Neuronal stem cell (in vitro differentiated cells): ENCODE measurements at regions not wholly inside any gene's neighbourhood (a gene's known extent, or its start where the extent isn't known, plus 50 kb on each side); places are given as distances from the start of the nearest gene placed in this dataset.

Source experiments
- DNase-seq: peaks from one replicate; pipeline ENCODE4 v3.0.0-alpha.2; 2013; ENCODE audit warnings: low spot score
- H2AFZ ChIP-seq: one replicate; pipeline ENCODE4 v1.6.1; 2013; ENCODE audit warnings: mild to moderate bottlenecking, low read length, inconsistent platforms
- H2AK5ac ChIP-seq: 2 replicates; pipeline ENCODE4 v1.6.1; 2013; ENCODE audit warnings: low read depth, mild to moderate bottlenecking, inconsistent platforms, low read length, moderate library complexity, mixed read lengths
- H2BK120ac ChIP-seq: 2 replicates; pipeline ENCODE4 v1.6.1; 2013; ENCODE audit warnings: low read depth, mild to moderate bottlenecking, inconsistent platforms, low read length, moderate library complexity, mixed read lengths
- H2BK12ac ChIP-seq: one replicate; pipeline ENCODE4 v1.6.1; 2013; ENCODE audit warnings: low read length, inconsistent platforms
- H2BK15ac ChIP-seq: 2 replicates; pipeline ENCODE4 v1.6.1; 2013; ENCODE audit warnings: mild to moderate bottlenecking, low read length, inconsistent platforms, mixed read lengths
- H2BK5ac ChIP-seq: one replicate; pipeline ENCODE4 v1.6.1; 2013; ENCODE audit warnings: inconsistent platforms, mild to moderate bottlenecking, low read length, moderate library complexity
- H3K14ac ChIP-seq: one replicate; pipeline ENCODE4 v1.6.1; 2013; ENCODE audit warnings: low read length, inconsistent platforms
- H3K18ac ChIP-seq: 2 replicates; pipeline ENCODE4 v1.6.1; 2013; ENCODE audit warnings: low read length, inconsistent platforms
- H3K23ac ChIP-seq: 2 replicates; pipeline ENCODE4 v1.6.1; 2013; ENCODE audit warnings: low read depth, mild to moderate bottlenecking, mixed read lengths, low read length, inconsistent platforms; ENCODE audit not compliant: poor library complexity
- H3K27ac ChIP-seq: replicated peaks from 3 replicates; pipeline ENCODE4 v1.5.1; 2013; ENCODE audit warnings: low read length, inconsistent platforms
- H3K27me3 ChIP-seq, 3 experiments: 2 replicates each; pipeline ENCODE4 v1.6.1; 2013; ENCODE audit warnings: low read length in 3 of 3, mild to moderate bottlenecking in 2 of 3, inconsistent platforms in 1 of 3, low read depth in 1 of 3, mixed read lengths in 1 of 3, moderate library complexity in 1 of 3; ENCODE audit not compliant: control insufficient read depth in 3 of 3, insufficient read depth in 3 of 3
- H3K36me3 ChIP-seq, 2 donors: replicated peaks in 1 of 2; 2 replicates each; pipeline ENCODE4 v1.6.1; 2013; ENCODE audit warnings: low read length in 2 of 2; ENCODE audit not compliant: control insufficient read depth in 2 of 2, insufficient read depth in 2 of 2
- H3K4ac ChIP-seq: 2 replicates; pipeline ENCODE4 v1.6.1; 2013; ENCODE audit warnings: inconsistent platforms, mild to moderate bottlenecking, low read length, moderate library complexity
- H3K4me1 ChIP-seq, 2 donors: 1 replicate in 1 of 2; 2 replicates in 1 of 2; pipeline ENCODE4 v1.6.1; 2013; ENCODE audit warnings: low read length in 2 of 2, low read depth in 1 of 2; ENCODE audit not compliant: control insufficient read depth in 2 of 2, insufficient read depth in 1 of 2
- H3K4me2 ChIP-seq: one replicate; pipeline ENCODE4 v1.6.1; 2013; ENCODE audit warnings: mild to moderate bottlenecking, low read length, inconsistent platforms; ENCODE audit not compliant: insufficient read depth, poor library complexity, severe bottlenecking
- H3K4me3 ChIP-seq, 2 donors: 2 replicates each; pipeline ENCODE4 v1.5.1; 2013; ENCODE audit warnings: low read length in 2 of 2, mild to moderate bottlenecking in 2 of 2, inconsistent platforms in 1 of 2, moderate library complexity in 1 of 2
- H3K79me1 ChIP-seq: one replicate; pipeline ENCODE4 v1.6.1; 2013; ENCODE audit warnings: low read depth, mild to moderate bottlenecking, inconsistent platforms, low read length, moderate library complexity
- H3K9ac ChIP-seq: one replicate; pipeline ENCODE4 v1.6.1; 2013; ENCODE audit warnings: mild to moderate bottlenecking, low read depth, low read length, inconsistent platforms; ENCODE audit not compliant: poor library complexity
- H3K9me3 ChIP-seq, 2 donors: replicated peaks in 1 of 2; 2 replicates each; pipeline versions ENCODE3 to v1.6.1; 2013; ENCODE audit warnings: low read length in 2 of 2, mild to moderate bottlenecking in 2 of 2, inconsistent platforms in 1 of 2, low read depth in 1 of 2, mixed read lengths in 1 of 2, moderate library complexity in 1 of 2; ENCODE audit not compliant: control insufficient read depth in 2 of 2, insufficient read depth in 1 of 2
- H4K8ac ChIP-seq: one replicate; pipeline ENCODE4 v1.6.1; 2013; ENCODE audit warnings: low read depth, mild to moderate bottlenecking, inconsistent platforms, low read length, moderate library complexity
- H4K91ac ChIP-seq: one replicate; pipeline ENCODE4 v1.6.1; 2013; ENCODE audit warnings: low read length, low read depth, mild to moderate bottlenecking, inconsistent platforms; ENCODE audit not compliant: poor library complexity
- WGBS, 2 donors: extraction: QIAGEN DNeasy Blood & Tissue Kit; methylation state at CpG; one replicate each; pipeline ENCODE4 v1.1.7; 2013; ENCODE audit warnings: missing lambda C conversion rate in 2 of 2, mixed read lengths in 1 of 2; ENCODE audit not compliant: insufficient read length in 2 of 2, insufficient replicate concordance in 1 of 2; ENCODE audit errors: extremely low coverage in 2 of 2; 5-methylcytosine and 5-hydroxymethylcytosine counted together

- H4K91ac ChIP-seq = no peak overlapping the region
- no peak overlapping the region for H3K4me3 ChIP-seq
- H3K36me3 ChIP-seq = no peaks in the 10 kb centered on the region
- H2BK15ac ChIP-seq = no peak overlapping the region
- H3K23ac ChIP-seq = no peak overlapping the region
- no peak overlapping the region for H2AK5ac ChIP-seq
- H3K4ac ChIP-seq = no peak overlapping the region
- H3K27ac ChIP-seq = no peak overlapping the region
- H3K27me3 ChIP-seq = no peaks in the 10 kb centered on the region
- H2AFZ ChIP-seq = no peak overlapping the region
- no CpG with 5 or more reads among the region's 1 CpG for WGBS, 2 donors
- H2BK12ac ChIP-seq = no peak overlapping the region
- H2BK5ac ChIP-seq = no peak overlapping the region
- H3K9ac ChIP-seq = no peak overlapping the region
- H3K9me3 ChIP-seq = no peaks in the 10 kb centered on the region
- no peak overlapping the region for H3K18ac ChIP-seq
- no peaks in the 10 kb centered on the region for H3K79me1 ChIP-seq
- DNase-seq = no peak
- no peak overlapping the region for H3K4me2 ChIP-seq
- no peaks in the 10 kb centered on the region for H3K4me1 ChIP-seq
- no peak overlapping the region for H4K8ac ChIP-seq
- H2BK120ac ChIP-seq = no peak overlapping the region
- no peak overlapping the region for H3K14ac ChIP-seq
Measured at GRCh38 chr5:83865579-83865978, 144.9 kb upstream of the HAPLN1 start.

DNA sequence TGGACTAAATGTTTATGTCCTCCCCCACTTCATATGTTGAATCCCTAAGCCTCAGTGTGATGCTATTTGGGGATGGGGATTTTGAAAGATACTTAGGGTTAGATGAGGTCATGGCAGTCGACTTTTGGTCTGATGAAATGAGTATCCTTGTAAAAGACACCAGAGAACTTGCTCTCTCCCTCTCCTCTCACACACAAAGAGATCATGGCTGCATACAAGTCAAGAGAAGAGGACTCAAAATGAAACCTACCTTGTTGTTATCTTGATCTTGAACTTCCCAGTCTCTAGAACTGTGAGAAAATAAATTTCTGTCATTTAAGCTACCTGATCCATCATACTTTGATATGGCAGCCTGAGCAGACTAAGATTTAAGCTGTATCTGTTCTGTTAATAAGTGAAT is 144.0 kb upstream of the HAPLN1 start:
- H4K91ac ChIP-seq = no peak overlapping the region
- no peak overlapping the region for H4K8ac ChIP-seq
- no peak overlapping the region for H3K9ac ChIP-seq
- no peak overlapping the region for H3K14ac ChIP-seq
- H3K4me2 ChIP-seq = no peak overlapping the region
- no peak overlapping the region for H3K4ac ChIP-seq
- no peaks in the 10 kb centered on the region for H3K36me3 ChIP-seq
- WGBS, 2 donors = no CpG with 5 or more reads among the region's 1 CpG
- no peak overlapping the region for H2BK15ac ChIP-seq
- no peak overlapping the region for H3K27ac ChIP-seq
- H2AFZ ChIP-seq = no peak overlapping the region
- no peak overlapping the region for H2BK12ac ChIP-seq
- H3K79me1 ChIP-seq = no peaks in the 10 kb centered on the region
- H3K4me1 ChIP-seq = no peaks in the 10 kb centered on the region
- H3K9me3 ChIP-seq = no peaks in the 10 kb centered on the region
- no peak overlapping the region for H2AK5ac ChIP-seq
- H2BK5ac ChIP-seq = no peak overlapping the region
- no peak overlapping the region for H2BK120ac ChIP-seq
- no peak for DNase-seq
- no peak overlapping the region for H3K4me3 ChIP-seq
- no peaks in the 10 kb centered on the region for H3K27me3 ChIP-seq
- H3K18ac ChIP-seq = no peak overlapping the region
- no peak overlapping the region for H3K23ac ChIP-seq

GRCh38 chr5:83857341-83857740 is 136.7 kb upstream of the HAPLN1 start:
- Histone ChIP-seq H2BK5ac (no peak overlapping the region), H2BK15ac (no peak overlapping the region), H3K9ac (no peak overlapping the region), H3K4me2 (no peak overlapping the region), H2AK5ac (no peak overlapping the region), H3K23ac (no peak overlapping the region), H3K79me1 (no peaks in the 10 kb centered on the region), H2BK120ac (no peak overlapping the region), H2BK12ac (no peak overlapping the region), H4K91ac (no peak overlapping the region), H3K4me1 (no peaks in the 10 kb centered on the region), H4K8ac (no peak overlapping the region), H3K4me3 (no peak overlapping the region), H3K27me3 (no peaks in the 10 kb centered on the region), H3K14ac (no peak overlapping the region), H3K18ac (no peak overlapping the region), H3K4ac (no peak overlapping the region), H2AFZ (no peak overlapping the region), H3K36me3 (no peaks in the 10 kb centered on the region), H3K9me3 (no peaks in the 10 kb centered on the region), H3K27ac (no peak overlapping the region)
- WGBS, 2 donors = no CpG with 5 or more reads among the region's 1 CpG
- no peak for DNase-seq

- Histone ChIP-seq H2AK5ac (no peak overlapping the region), H2BK15ac (no peak overlapping the region), H2BK5ac (no peak overlapping the region), H3K4ac (no peak overlapping the region), H3K14ac (no peak overlapping the region), H3K4me3 (no peak overlapping the region), H2AFZ (no peak overlapping the region), H3K36me3 (no peaks in the 10 kb centered on the region), H3K4me2 (no peak overlapping the region), H2BK120ac (no peak overlapping the region), H3K9ac (no peak overlapping the region), H3K27me3 (no peaks in the 10 kb centered on the region), H4K8ac (no peak overlapping the region), H3K9me3 (no peaks in the 10 kb centered on the region), H4K91ac (no peak overlapping the region), H3K4me1 (no peaks in the 10 kb centered on the region), H2BK12ac (no peak overlapping the region), H3K23ac (no peak overlapping the region), H3K79me1 (no peaks in the 10 kb centered on the region), H3K27ac (no peak overlapping the region), H3K18ac (no peak overlapping the region)
- no peak for DNase-seq
- WGBS, 2 donors = no CpG with 5 or more reads among the region's 6 CpGs
Measured at GRCh38 chr5:83856881-83857280, 136.2 kb upstream of the HAPLN1 start.
